Parathyroid adenoma (tissue), 2 donors: ENCODE measurements at regions not wholly inside any gene's neighbourhood (a gene's known extent, or its start where the extent isn't known, plus 50 kb on each side); places are given as distances from the start of the nearest gene placed in this dataset.

Experiments
- H2AFZ ChIP-seq: fragments of 300-600 bp; sonication (generic); one replicate; pipeline ENCODE4 v1.7.0; 2017; ENCODE audit warnings: antibody characterized with exemption, mild to moderate bottlenecking
- H3K27ac ChIP-seq: fragments of 300-600 bp; sonication (generic); one replicate; pipeline ENCODE4 v1.7.0; 2017
- H3K27me3 ChIP-seq: fragments of 300-600 bp; sonication (generic); one replicate; pipeline ENCODE4 v1.7.0; 2017; ENCODE audit warnings: low read length; ENCODE audit not compliant: control insufficient read depth, insufficient read depth
- H3K36me3 ChIP-seq: fragments of 300-600 bp; sonication (generic); one replicate; pipeline ENCODE4 v1.7.0; 2017; ENCODE audit warnings: low read length; ENCODE audit not compliant: control insufficient read depth, insufficient read depth
- H3K4me1 ChIP-seq: fragments of 300-600 bp; sonication (generic); one replicate; pipeline ENCODE4 v1.7.0; 2017; ENCODE audit warnings: control low read depth
- H3K4me2 ChIP-seq: fragments of 300-600 bp; sonication (generic); one replicate; pipeline ENCODE4 v1.7.0; 2017; ENCODE audit warnings: low read length
- H3K4me3 ChIP-seq: fragments of 300-600 bp; sonication (generic); one replicate; pipeline ENCODE4 v1.7.0; 2017; ENCODE audit warnings: low read depth, low read length
- H3K79me2 ChIP-seq: fragments of 300-600 bp; sonication (generic); one replicate; pipeline ENCODE4 v1.7.0; 2017; ENCODE audit warnings: control low read depth
- H3K9ac ChIP-seq: fragments of 300-600 bp; sonication (generic); one replicate; pipeline ENCODE4 v1.7.0; 2017; ENCODE audit warnings: mild to moderate bottlenecking
- H3K9me3 ChIP-seq: fragments of 300-600 bp; sonication (generic); one replicate; pipeline ENCODE4 v1.7.0; 2017; ENCODE audit warnings: low read length; ENCODE audit not compliant: control insufficient read depth
- TF ChIP-seq, protein P1 (sequence below): fragments of 300-600 bp; sonication (generic); IDR thresholded peaks from one replicate; pipeline ENCODE4 v1.7.0; 2017; ENCODE audit warnings: antibody characterized with exemption, mild to moderate bottlenecking
- donor health status: primary hyperparathyroidism.

DNA sequence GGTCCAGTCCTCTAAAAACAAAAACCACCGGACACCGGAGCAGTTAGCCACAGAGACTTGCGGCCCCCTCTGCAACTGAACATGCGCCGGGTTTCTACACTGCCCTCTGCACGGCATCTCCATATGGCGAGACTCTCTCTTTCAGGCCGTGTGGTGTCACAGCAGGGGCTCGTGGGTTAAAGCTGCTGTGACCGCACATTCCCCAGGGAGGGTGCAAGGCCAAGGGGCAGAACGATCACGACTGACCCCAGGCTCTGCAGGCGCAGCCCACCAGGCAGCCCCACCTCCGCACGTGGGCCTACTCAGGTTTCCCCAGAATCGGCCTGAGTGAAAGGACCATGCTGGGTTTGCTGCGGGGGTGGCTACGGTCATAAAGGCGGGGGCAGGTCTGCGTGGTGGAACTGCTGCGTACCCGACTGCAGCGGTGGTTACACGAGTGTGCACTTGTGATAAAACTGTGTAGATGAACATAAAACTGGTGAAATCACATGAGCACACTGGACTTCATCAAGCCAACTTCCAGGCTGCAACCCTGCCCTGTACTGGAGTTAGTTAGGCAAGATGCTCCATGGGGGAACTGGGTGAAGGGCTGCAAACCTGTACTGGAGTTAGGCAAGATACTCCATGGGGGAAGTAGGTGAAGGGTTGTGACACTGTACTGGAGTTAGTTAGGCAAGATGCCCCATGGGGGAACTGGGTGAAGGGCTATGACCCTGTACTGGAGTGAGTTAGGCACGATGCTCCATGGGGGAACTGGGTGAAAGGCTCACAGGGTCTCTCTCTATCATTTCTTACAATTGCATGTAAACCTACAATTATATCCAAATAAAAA lies 81.4 kb upstream of the PPP2R2D start:
- Histone ChIP-seq H3K27ac (no peak overlapping the region), H3K9ac (no peak overlapping the region), H3K27me3 (peaks cover 2% of the 10 kb centered on the region), H2AFZ (no peak overlapping the region), H3K9me3 (no peaks in the 10 kb centered on the region), H3K36me3 (no peaks in the 10 kb centered on the region), H3K79me2 (no peaks in the 10 kb centered on the region), H3K4me1 (peaks cover 2% of the 10 kb centered on the region), H3K4me2 (no peak overlapping the region), H3K4me3 (no peak overlapping the region)
- TF ChIP-seq, protein P1, sequence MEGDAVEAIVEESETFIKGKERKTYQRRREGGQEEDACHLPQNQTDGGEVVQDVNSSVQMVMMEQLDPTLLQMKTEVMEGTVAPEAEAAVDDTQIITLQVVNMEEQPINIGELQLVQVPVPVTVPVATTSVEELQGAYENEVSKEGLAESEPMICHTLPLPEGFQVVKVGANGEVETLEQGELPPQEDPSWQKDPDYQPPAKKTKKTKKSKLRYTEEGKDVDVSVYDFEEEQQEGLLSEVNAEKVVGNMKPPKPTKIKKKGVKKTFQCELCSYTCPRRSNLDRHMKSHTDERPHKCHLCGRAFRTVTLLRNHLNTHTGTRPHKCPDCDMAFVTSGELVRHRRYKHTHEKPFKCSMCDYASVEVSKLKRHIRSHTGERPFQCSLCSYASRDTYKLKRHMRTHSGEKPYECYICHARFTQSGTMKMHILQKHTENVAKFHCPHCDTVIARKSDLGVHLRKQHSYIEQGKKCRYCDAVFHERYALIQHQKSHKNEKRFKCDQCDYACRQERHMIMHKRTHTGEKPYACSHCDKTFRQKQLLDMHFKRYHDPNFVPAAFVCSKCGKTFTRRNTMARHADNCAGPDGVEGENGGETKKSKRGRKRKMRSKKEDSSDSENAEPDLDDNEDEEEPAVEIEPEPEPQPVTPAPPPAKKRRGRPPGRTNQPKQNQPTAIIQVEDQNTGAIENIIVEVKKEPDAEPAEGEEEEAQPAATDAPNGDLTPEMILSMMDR: no peak

DNA sequence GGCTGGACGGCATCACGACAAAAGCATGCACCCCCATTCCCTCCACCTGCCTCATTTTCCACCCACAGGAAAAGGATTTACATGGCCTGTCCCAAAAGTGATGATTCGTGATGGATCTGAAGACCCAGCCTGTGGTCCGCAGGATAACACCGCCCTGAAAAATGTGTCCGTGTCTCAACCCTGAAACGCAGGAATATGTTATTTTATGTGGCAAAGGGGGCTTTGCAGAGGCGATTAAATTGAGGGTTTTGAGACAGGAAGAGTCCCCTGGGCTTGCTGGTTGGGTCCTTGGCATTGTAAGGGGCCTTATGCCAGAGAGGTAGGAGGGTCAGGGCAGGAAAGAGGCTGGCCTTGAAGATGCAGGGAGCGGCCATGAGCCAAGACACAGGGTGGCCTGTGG lies 80.2 kb upstream of the PPP2R2D start:
- H3K27ac ChIP-seq: no peak overlapping the region
- no peaks in the 10 kb centered on the region for H3K4me1 ChIP-seq
- peaks cover 5% of the 10 kb centered on the region for H3K27me3 ChIP-seq
- no peaks in the 10 kb centered on the region for H3K9me3 ChIP-seq
- no peaks in the 10 kb centered on the region for H3K79me2 ChIP-seq
- no peak overlapping the region for H3K4me3 ChIP-seq
- no peaks in the 10 kb centered on the region for H3K36me3 ChIP-seq
- H2AFZ ChIP-seq: no peak overlapping the region
- no peak overlapping the region for H3K9ac ChIP-seq
- TF ChIP-seq, protein P1: no peak
- H3K4me2 ChIP-seq: no peak overlapping the region

DNA sequence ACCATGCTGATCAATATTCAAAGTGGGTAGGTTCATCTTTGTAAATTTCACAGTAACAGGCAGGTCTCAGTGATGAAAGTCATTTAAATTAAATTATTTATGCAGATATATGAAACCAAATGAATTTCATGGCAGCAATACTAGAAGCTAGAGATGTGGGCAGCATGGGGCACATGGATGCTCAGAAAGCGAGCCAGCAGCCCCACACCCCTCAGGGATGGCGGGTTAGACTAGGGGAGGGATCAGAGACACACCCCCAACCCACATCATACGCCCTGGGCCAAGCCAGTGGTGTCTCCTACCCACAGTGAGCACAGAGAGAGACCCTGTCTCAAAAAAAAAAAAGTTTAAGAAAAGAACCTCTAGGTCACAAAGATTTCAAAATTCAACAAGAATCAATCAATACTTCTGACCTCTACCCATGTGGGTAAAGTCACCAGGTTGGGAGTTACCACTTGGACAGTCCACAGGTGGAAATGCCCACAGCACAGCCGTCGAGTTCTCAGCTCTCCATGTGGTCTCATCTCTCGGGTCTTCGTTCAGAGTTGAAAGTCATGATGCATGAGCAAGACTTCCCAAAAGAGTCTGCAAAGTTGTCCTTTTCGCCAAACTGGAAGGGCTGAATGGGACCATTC lies 79.3 kb upstream of the PPP2R2D start:
- no peak overlapping the region for H3K4me2 ChIP-seq
- no peaks in the 10 kb centered on the region for H3K4me1 ChIP-seq
- no peak overlapping the region for H3K9ac ChIP-seq
- peaks cover 5% of the 10 kb centered on the region for H3K27me3 ChIP-seq
- TF ChIP-seq, protein P1: no peak
- H3K36me3 ChIP-seq: no peaks in the 10 kb centered on the region
- H2AFZ ChIP-seq: no peak overlapping the region
- H3K79me2 ChIP-seq: no peaks in the 10 kb centered on the region
- H3K9me3 ChIP-seq: no peaks in the 10 kb centered on the region
- H3K4me3 ChIP-seq: no peak overlapping the region
- H3K27ac ChIP-seq: no peak overlapping the region

DNA sequence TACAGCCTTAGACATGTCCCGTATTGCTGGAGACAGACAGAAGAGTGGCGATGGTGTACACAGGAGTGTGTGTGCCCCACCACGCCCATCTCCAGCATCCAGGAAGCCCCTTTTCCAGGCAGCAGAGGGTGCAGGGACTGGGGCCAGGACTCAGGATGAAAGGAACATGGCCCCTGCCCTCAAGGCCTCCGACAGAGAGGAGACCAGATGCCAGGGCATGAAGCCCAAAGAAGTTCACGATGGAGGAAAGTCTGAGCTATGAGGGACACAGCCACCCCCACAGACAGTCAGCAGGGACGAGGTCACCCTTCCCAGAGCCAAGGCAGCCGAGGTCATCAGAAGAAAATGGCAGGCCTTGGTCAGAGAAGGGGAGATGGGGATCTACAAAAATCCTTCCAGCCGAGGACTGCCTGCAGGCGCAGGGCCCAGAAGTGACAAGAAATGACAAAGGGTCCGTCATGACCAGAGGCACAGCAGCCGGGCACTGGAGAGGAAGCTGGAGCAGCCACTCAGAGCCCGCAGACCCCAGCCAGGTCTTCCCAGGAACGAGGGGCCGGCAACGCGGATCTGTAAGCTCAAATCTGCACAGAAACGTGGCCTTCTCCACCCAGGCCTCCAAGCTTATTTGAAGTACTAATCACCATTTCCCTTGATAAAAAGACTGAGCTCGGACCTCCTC lies 78.7 kb upstream of the PPP2R2D start:
- no peak overlapping the region for H3K4me3 ChIP-seq
- TF ChIP-seq, protein P1: no peak

More for the DNA sequence above, 78.7 kb upstream of the PPP2R2D start:
- H3K27me3 ChIP-seq: peaks cover 5% of the 10 kb centered on the region
- no peak overlapping the region for H3K9ac ChIP-seq
- H3K79me2 ChIP-seq: no peaks in the 10 kb centered on the region
- no peak overlapping the region for H3K4me2 ChIP-seq
- no peak overlapping the region for H2AFZ ChIP-seq
- H3K9me3 ChIP-seq: no peaks in the 10 kb centered on the region
- H3K27ac ChIP-seq: no peak overlapping the region
- no peaks in the 10 kb centered on the region for H3K36me3 ChIP-seq
- H3K4me1 ChIP-seq: no peaks in the 10 kb centered on the region
